DOHH2 (cell line): ENCODE measurements at regions not wholly inside any gene's neighbourhood (a gene's known extent, or its start where the extent isn't known, plus 50 kb on each side); places are given as distances from the start of the nearest gene placed in this dataset.

ENCODE experiments used
- EZH2phosphoT487 ChIP-seq: fragments of 200-600 bp; sonication (generic); IDR thresholded peaks from 2 replicates; pipeline ENCODE4 v1.6.1; 2017; ENCODE audit warnings: borderline replicate concordance, mild to moderate bottlenecking, antibody characterized with exemption, low read length, moderate library complexity, mixed read lengths
- TF ChIP-seq, protein P1 (sequence below): fragments of 200-600 bp; sonication (generic); IDR thresholded peaks from one replicate; pipeline ENCODE4 v1.5.1; 2014; ENCODE audit warnings: antibody characterized with exemption, mild to moderate bottlenecking, low read depth, low read length; ENCODE audit not compliant: poor library complexity, severe bottlenecking

DNA sequence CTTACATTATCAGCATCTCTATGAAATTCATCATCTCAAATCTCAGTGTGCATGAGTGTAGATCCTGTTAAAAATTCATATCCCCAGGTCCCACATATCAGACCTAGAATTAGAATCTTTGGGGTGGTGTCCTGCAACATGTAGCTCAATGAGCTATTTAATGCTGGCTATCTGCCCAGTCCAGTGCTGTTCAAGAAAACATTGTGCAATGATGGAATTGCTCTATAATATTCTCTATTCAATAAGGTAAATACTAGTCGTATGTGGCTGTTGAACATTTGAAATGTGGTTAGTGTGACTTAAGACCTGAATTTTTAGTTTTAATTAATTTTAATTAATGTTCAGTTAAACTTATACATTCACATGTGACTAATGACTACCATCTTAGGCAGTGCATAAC is 127.4 kb downstream of the NOL4 start:
- TF ChIP-seq, protein P1, sequence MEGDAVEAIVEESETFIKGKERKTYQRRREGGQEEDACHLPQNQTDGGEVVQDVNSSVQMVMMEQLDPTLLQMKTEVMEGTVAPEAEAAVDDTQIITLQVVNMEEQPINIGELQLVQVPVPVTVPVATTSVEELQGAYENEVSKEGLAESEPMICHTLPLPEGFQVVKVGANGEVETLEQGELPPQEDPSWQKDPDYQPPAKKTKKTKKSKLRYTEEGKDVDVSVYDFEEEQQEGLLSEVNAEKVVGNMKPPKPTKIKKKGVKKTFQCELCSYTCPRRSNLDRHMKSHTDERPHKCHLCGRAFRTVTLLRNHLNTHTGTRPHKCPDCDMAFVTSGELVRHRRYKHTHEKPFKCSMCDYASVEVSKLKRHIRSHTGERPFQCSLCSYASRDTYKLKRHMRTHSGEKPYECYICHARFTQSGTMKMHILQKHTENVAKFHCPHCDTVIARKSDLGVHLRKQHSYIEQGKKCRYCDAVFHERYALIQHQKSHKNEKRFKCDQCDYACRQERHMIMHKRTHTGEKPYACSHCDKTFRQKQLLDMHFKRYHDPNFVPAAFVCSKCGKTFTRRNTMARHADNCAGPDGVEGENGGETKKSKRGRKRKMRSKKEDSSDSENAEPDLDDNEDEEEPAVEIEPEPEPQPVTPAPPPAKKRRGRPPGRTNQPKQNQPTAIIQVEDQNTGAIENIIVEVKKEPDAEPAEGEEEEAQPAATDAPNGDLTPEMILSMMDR, result no peak
- TF ChIP-seq EZH2phosphoT487, result no peak
